WI38 (cell line): ENCODE measurements at regions not wholly inside any gene's neighbourhood (a gene's known extent, or its start where the extent isn't known, plus 50 kb on each side); places are given as distances from the start of the nearest gene placed in this dataset.

Source experiments
- H3K4me3 ChIP-seq: 2 replicates; pipeline ENCODE4 v1.5.1; 2011; ENCODE audit warnings: low read depth, mild to moderate bottlenecking, control low read depth, low read length
- TF ChIP-seq, protein P1 (sequence below): IDR thresholded peaks from 2 replicates; pipeline ENCODE4 v1.5.1; 2012; ENCODE audit warnings: low read depth, mild to moderate bottlenecking, control low read depth, low read length

DNA sequence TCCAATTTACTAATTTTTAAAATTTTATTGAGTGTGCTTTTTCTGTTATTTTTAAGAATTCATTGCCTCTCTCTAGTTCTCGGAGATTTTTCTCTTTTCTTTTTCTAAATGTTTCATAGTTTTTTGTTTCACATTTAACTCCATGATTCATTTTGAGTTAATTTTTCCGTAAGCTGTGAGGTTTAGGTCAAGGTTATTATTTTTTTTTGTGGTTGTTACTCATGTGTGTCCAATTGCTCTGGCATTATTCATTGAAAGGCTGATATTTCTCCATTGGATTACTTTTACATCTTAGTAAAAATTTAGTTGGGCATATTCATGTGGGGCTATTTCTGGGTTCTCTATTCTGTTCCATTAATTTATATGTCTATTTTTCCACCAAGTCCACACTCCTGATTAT is 220.8 kb downstream of the MID1IP1 start:
- TF ChIP-seq, protein P1, sequence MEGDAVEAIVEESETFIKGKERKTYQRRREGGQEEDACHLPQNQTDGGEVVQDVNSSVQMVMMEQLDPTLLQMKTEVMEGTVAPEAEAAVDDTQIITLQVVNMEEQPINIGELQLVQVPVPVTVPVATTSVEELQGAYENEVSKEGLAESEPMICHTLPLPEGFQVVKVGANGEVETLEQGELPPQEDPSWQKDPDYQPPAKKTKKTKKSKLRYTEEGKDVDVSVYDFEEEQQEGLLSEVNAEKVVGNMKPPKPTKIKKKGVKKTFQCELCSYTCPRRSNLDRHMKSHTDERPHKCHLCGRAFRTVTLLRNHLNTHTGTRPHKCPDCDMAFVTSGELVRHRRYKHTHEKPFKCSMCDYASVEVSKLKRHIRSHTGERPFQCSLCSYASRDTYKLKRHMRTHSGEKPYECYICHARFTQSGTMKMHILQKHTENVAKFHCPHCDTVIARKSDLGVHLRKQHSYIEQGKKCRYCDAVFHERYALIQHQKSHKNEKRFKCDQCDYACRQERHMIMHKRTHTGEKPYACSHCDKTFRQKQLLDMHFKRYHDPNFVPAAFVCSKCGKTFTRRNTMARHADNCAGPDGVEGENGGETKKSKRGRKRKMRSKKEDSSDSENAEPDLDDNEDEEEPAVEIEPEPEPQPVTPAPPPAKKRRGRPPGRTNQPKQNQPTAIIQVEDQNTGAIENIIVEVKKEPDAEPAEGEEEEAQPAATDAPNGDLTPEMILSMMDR: no peak

DNA sequence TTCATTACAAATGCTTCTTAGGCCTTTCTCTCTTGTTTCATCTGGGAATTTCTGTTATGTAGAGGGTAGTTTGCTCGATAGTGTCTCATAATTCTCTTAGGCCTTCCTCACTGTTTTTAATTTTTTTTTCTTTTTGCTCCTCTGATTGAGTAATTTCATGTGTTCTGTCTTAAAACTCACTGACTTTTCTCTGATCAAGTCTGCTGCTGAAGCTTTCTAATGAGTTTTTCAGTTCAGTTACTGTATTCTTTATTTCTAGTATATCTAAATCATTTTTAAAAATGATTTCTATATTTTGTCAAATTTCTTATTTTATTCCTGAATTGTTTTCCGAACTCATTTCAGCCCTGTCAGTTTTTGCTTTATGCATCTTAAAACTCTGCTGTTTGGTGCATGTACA is 228.0 kb downstream of the MID1IP1 start:
- H3K4me3 ChIP-seq: no peak overlapping the region
- TF ChIP-seq, protein P1: no peak

More for the DNA sequence above, 220.8 kb downstream of the MID1IP1 start:
- no peak overlapping the region for H3K4me3 ChIP-seq

DNA sequence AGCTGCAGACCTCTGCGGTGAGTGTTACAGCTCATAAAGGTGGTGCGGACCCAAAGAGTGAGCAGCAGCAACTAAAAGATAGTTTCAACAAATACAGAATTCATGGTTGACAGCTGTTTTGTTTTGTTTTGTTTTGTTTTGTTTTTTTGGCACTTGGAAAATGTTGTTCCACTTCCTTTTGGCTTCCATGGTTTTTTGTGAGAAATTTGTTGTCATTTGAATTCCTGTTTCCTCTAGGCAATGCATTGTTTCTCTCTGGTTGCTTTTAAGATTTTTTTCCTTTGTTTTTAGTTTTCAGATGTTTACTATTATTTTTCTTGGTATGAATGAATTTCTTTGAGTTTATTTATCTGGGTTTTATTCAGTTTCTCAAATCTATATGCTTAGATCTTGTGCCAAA is 229.4 kb downstream of the MID1IP1 start:
- TF ChIP-seq, protein P1: no peak
- H3K4me3 ChIP-seq: no peak overlapping the region

DNA sequence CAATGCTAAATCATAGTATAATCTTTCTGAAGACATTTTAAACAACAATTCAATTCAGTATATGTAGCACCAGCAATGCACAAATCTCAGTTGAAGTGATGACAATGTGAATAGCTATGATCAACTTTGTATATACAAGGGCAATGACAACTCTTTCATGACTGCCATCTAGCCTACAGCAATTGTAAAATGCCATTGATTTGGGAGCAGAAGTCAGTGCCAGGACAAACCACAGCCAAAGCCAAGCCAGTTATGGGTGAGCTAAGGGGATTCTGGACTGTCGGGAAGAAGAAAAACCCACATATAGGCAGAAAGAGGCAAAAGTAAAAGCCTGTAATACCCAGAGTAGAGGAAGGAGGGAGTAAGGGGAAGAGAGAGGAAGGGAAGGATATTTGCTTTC is 238.6 kb downstream of the MID1IP1 start:
- H3K4me3 ChIP-seq: no peak overlapping the region
- TF ChIP-seq, protein P1: no peak

DNA sequence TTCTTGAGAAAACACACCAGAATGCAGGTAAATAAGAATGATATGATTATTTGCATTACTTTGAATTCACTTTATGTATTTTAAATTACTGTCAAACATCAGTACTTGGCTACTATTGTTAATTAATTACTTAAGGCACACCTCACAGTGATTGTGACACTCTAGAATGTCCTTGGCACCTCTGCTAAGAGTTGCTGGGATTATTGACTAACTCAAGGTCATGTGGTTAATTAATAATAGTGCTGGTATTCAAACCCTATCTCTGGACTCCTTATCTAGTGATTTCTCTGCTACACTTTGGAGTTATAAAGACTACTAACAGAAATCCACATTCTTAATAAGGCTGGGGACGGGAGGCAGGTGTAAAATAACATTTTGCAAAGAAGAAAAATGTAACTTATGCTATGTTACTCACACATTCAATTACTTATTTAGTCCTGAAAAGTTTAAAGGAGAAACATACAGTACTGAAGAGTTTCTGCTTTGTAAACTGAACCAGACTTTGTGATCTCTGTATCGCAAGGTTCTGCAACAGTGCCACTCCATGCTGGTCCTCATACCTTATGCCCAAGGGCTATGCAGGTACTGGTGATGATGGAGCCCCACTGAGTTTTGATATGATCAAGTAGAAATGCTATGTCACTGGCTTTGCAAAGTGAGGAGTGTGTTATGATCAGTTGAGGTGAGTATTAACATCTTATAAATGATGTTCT is 242.7 kb downstream of the MID1IP1 start:
- TF ChIP-seq, protein P1: no peak

DNA sequence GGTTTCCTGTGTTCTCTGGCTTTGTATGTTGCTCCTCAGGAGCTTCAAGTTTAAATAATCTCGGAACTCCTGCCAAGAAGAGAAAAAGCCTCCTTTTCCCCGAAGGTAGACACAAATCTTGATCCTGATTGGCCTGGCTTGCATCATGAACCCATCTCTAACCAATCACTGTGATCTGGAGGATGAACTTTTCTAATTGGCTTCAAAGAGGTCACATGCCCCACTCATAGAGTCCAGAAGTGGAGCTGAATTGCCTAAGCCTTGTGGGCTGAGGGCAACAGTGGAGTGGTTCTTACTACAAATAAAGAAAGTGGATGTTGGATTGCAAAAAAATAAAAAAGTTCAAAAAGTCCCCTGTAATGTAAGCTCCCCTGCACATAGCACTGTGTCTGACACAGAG is 245.9 kb downstream of the MID1IP1 start:
- TF ChIP-seq, protein P1: no peak

More for the DNA sequence above, 242.7 kb downstream of the MID1IP1 start:
- H3K4me3 ChIP-seq: no peak overlapping the region

DNA sequence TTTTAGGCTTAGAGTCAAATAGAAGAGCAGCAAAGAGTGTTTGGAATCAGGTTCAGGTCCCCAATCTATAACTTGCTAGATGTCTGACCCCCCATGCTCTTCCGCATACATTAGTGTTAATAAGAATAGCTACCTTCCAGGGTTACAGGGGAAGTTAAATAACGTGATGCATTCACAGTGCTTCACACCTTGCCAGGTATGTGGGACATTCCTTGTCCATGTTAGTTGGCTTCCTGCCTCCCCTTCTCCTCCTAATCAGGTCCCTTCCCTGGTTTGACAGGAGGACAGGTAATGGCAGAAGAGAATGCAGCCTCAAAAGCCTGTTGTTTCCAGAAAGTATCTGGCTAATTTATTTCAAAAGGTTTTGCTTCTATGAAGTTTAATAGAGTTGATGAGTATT is 248.7 kb downstream of the MID1IP1 start:
- TF ChIP-seq, protein P1: no peak
- H3K4me3 ChIP-seq: no peak overlapping the region

More for the DNA sequence above, 245.9 kb downstream of the MID1IP1 start:
- no peak overlapping the region for H3K4me3 ChIP-seq
